Cardiac fibroblast (primary cell): ENCODE measurements at regions not wholly inside any gene's neighbourhood (a gene's known extent, or its start where the extent isn't known, plus 50 kb on each side); places are given as distances from the start of the nearest gene placed in this dataset.

Experiments
- DNase-seq, 2 donors: peaks; one replicate each; pipeline versions ENCODE4 v3.0.0 to v3.0.0-alpha.2; 2010; ENCODE audit warnings: low read depth in 2 of 2
- H3K4me3 ChIP-seq, 2 donors: replicated peaks in 1 of 2; 1 replicate in 1 of 2; 2 replicates in 1 of 2; pipeline ENCODE4 v1.5.1; 2011; ENCODE audit warnings: low read depth in 2 of 2, low read length in 2 of 2, mild to moderate bottlenecking in 2 of 2, moderate library complexity in 1 of 2
- CTCF ChIP-seq: IDR thresholded peaks from one replicate; pipeline ENCODE4 v1.5.1; 2011; ENCODE audit warnings: low read depth, mild to moderate bottlenecking, low read length, inconsistent platforms

GRCh38 chr1:65526049-65526556 is 105.6 kb downstream of the LEPR start:
- no peak for TF ChIP-seq CTCF
- peak overlapping the region; percentile 51 to 55 for H3K4me3 ChIP-seq
- DNase-seq: no peak

- H3K4me3 ChIP-seq: peak overlapping the region in 1 of 2 donors; percentile 8
- TF ChIP-seq CTCF: no peak
- peak; percentile 51 to 69 for DNase-seq
Observed at GRCh38 chr1:65527190-65527589, 106.7 kb downstream of the LEPR start.

- peak overlapping the region in 1 of 2 donors; percentile 8 for H3K4me3 ChIP-seq
- peak; percentile 40 for TF ChIP-seq CTCF
- DNase-seq: peak; percentile 15 to 28
Observed at GRCh38 chr1:65527707-65528503, 107.4 kb downstream of the LEPR start.

- no peak overlapping the region for H3K4me3 ChIP-seq
- no peak for DNase-seq
- no peak for TF ChIP-seq CTCF
Observed at GRCh38 chr1:65531972-65532570, 111.6 kb downstream of the LEPR start.

GRCh38 chr1:65535981-65536380 is 115.5 kb downstream of the LEPR start:
- no peak for DNase-seq
- no peak overlapping the region for H3K4me3 ChIP-seq
- no peak for TF ChIP-seq CTCF

GRCh38 chr1:65538086-65538485 is 117.6 kb downstream of the LEPR start:
- no peak overlapping the region for H3K4me3 ChIP-seq
- DNase-seq: no peak
- TF ChIP-seq CTCF: no peak
